ENCODE measurements at regions not wholly inside any gene's neighbourhood (a gene's known extent, or its start where the extent isn't known, plus 50 kb on each side); places are given as distances from the start of the nearest gene placed in this dataset.

GRCh38 chr1:63027176-63027575 is 243.2 kb downstream of the ATG4C start:
- peaks cover 7% of the 10 kb centered on the region for H3K4me1 Mint-ChIP-seq
- TF ChIP-seq ETS1 (IDR thresholded peaks at IDR 0.05), result no peak
- no peak for TF ChIP-seq CREB1 (CRISPR knock-in tag; IDR thresholded peaks at IDR 0.05; ENCODE audit: low read depth)
- TF ChIP-seq ZNF331 (CRISPR knock-in tag; IDR thresholded peaks at IDR 0.05; ENCODE audit: low read depth), result no peak
- no peak for TF ChIP-seq EZH2 (IDR thresholded peaks at IDR 0.05; ENCODE audit: low read depth, unreplicated experiment)
- TF ChIP-seq ZNF114 (CRISPR knock-in tag; IDR thresholded peaks at IDR 0.05), result no peak
- no peak for TF ChIP-seq ZNF462 (CRISPR knock-in tag; IDR thresholded peaks at IDR 0.05)
- no peak for TF ChIP-seq NANOG (IDR thresholded peaks at IDR 0.05; ENCODE audit: borderline replicate concordance)
- TF ChIP-seq STAT1 (IDR thresholded peaks at IDR 0.05; ENCODE audit: unreplicated experiment), result no peak
- no peak for TF ChIP-seq EZH2phosphoT487 (IDR thresholded peaks at IDR 0.05; ENCODE audit: unreplicated experiment)
- TF ChIP-seq REST (IDR thresholded peaks at IDR 0.05; ENCODE audit: unreplicated experiment), result no peak
- no peak for TF ChIP-seq POLR2AphosphoS5 (IDR thresholded peaks at IDR 0.05; ENCODE audit: low read depth)
- no peak for TF ChIP-seq JUNB (IDR thresholded peaks at IDR 0.05; ENCODE audit: unreplicated experiment)
- TF ChIP-seq CTCF (conservative IDR thresholded peaks at IDR 0.05; ENCODE audit: low read depth in 2 of 2), result no peak
- H3K9me2 ChIP-seq (ENCODE audit: insufficient read depth), result 0 out of 2 replicates have a peak, but pooled peaks cover 3% of the 10 kb centered on the region
- H3K4me3 Mint-ChIP-seq, result no peak overlapping the region
- no peak overlapping the region for H3K27ac Mint-ChIP-seq
- peaks cover 4% of the 10 kb centered on the region; the same call in 1 of the 3 replicates for H3K36me3 Mint-ChIP-seq (ENCODE audit: low read depth)
- no peak overlapping the region for H3K27ac ChIP-seq (ENCODE audit: low read depth)
- no peak overlapping the region for H3K4me2 ChIP-seq
- peaks cover 5% of the 10 kb centered on the region for H3K27me3 Mint-ChIP-seq (ENCODE audit: insufficient read depth, low read depth, poor library complexity)
- H3K27me3 ChIP-seq (ENCODE audit: insufficient read depth), result no peaks in the 10 kb centered on the region
- H2AFZ ChIP-seq, result no peak overlapping the region
- no peaks in the 10 kb centered on the region for H3F3A ChIP-seq (replicated peaks; ENCODE audit: low read depth)
- H4K20me1 ChIP-seq (replicated peaks; ENCODE audit: insufficient read depth), result no peaks in the 10 kb centered on the region
- no peaks in the 10 kb centered on the region for H3K36me3 ChIP-seq (ENCODE audit: insufficient read depth)
- H3K4me1 ChIP-seq (ENCODE audit: insufficient read depth), result no peaks in the 10 kb centered on the region
- no peak overlapping the region for H3K4me3 ChIP-seq
- H3K79me2 ChIP-seq (replicated peaks; ENCODE audit: insufficient read depth), result no peaks in the 10 kb centered on the region
- ATAC-seq (no peak), DNase-seq (ENCODE audit: low spot score) (no peak)
- peaks cover 9% of the 10 kb centered on the region; the same call in 1 of the 3 replicates for H3K9me3 Mint-ChIP-seq
